ENCODE measurements at regions not wholly inside any gene's neighbourhood (a gene's known extent, or its start where the extent isn't known, plus 50 kb on each side); places are given as distances from the start of the nearest gene placed in this dataset.

DNA sequence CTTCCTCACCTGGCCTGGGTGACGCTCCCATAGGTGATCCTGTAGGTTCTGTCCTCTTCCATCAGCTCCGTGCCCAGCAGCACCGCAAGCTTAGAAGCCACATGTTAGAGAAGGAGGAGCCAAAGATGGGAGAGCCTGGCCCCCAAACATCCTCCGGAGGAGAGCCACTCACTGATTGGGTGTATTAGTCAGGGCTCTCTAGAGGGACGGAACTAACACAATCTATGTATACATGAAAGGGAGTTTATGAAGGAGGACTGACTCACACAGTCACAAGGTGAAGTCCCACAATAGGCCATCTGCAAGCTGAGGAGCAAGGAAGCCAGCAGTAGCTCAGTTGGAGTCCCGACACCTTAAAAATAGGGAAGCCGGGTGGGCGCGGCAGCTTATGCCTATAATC is 1273.1 kb upstream of the TMEM132C start:
- Histone ChIP-seq H4K20me1 (ENCODE audit: low read length) (no peaks in the 10 kb centered on the region), H2AFZ (ENCODE audit: low read length) (no peak overlapping the region), H3K9me2 (replicated peaks; ENCODE audit: low read length) (no peaks in the 10 kb centered on the region), H3F3A (ENCODE audit: low read length, unreplicated experiment) (no peaks in the 10 kb centered on the region), H3K4me2 (ENCODE audit: low read length) (no peak overlapping the region), H3K4me3 (ENCODE audit: low read length) (no peak overlapping the region), H3K9me3 (ENCODE audit: low read length) (no peaks in the 10 kb centered on the region), H3K9ac (ENCODE audit: low read length) (no peak overlapping the region), H3K36me3 (ENCODE audit: low read depth, low read length) (no peaks in the 10 kb centered on the region), H3K27me3 (ENCODE audit: low read length) (peaks cover 83% of the 10 kb centered on the region), H3K27ac (ENCODE audit: low read length) (no peak overlapping the region), H3K79me2 (ENCODE audit: low read length) (no peaks in the 10 kb centered on the region), H3K4me1 (ENCODE audit: insufficient read depth, low read length) (no peaks in the 10 kb centered on the region)
- ChIA-PET POLR2A (ENCODE audit: unreplicated experiment) (interaction anchor here (0.6 kb wide), 1 partner anchor 937 kb away, joined by 4 read pairs; no protein-coding TSS in a partner anchor), CTCF (no interaction called here)
- TF ChIP-seq EZH2phosphoT487 (IDR thresholded peaks at IDR 0.05; ENCODE audit: borderline replicate concordance, low read length) = no peak
- TF ChIP-seq EZH2 (IDR thresholded peaks at IDR 0.05; ENCODE audit: low read length, unreplicated experiment) = no peak
- TF ChIP-seq, protein P1, sequence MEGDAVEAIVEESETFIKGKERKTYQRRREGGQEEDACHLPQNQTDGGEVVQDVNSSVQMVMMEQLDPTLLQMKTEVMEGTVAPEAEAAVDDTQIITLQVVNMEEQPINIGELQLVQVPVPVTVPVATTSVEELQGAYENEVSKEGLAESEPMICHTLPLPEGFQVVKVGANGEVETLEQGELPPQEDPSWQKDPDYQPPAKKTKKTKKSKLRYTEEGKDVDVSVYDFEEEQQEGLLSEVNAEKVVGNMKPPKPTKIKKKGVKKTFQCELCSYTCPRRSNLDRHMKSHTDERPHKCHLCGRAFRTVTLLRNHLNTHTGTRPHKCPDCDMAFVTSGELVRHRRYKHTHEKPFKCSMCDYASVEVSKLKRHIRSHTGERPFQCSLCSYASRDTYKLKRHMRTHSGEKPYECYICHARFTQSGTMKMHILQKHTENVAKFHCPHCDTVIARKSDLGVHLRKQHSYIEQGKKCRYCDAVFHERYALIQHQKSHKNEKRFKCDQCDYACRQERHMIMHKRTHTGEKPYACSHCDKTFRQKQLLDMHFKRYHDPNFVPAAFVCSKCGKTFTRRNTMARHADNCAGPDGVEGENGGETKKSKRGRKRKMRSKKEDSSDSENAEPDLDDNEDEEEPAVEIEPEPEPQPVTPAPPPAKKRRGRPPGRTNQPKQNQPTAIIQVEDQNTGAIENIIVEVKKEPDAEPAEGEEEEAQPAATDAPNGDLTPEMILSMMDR (conservative IDR thresholded peaks at IDR 0.05; ENCODE audit: low read depth, low read length) = no peak
- ATAC-seq (no peak), DNase-seq (no peak)
- intact Hi-C loops (cut with micrococcal nuclease) = no loop called here
- BruUV-seq (replicated peaks) = no TSS peak

DNA sequence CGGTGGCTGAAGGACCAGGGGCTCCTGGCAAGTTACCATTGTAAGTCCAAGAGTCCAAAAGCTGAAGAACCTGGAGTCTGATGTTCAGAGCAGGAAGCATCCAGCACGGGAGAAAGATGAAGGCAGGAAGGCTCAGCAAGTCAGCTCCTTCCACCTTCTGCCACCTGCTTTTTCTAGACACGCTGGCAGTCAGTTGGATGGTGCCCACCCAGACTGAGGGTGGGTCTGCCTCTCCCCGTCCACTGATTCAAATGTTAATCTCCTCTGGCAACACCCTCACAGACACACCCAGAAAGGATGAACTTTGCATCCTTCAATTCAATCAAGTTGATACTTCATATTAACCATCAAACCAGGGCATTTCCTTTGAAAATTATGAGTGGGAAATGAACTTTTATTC is 1272.4 kb upstream of the TMEM132C start:
- H3K27ac ChIP-seq (ENCODE audit: low read length) = no peak overlapping the region
- peaks cover 84% of the 10 kb centered on the region for H3K27me3 ChIP-seq (ENCODE audit: low read length)
- H3K9ac ChIP-seq (ENCODE audit: low read length) = no peak overlapping the region
- no peak overlapping the region for H3K4me3 ChIP-seq (ENCODE audit: low read length)
- no peaks in the 10 kb centered on the region for H3K79me2 ChIP-seq (ENCODE audit: low read length)
- no peak overlapping the region for H3K4me2 ChIP-seq (ENCODE audit: low read length)
- BruUV-seq (replicated peaks) = no TSS peak
- H3K9me2 ChIP-seq (replicated peaks; ENCODE audit: low read length) = no peaks in the 10 kb centered on the region
- intact Hi-C loops (cut with micrococcal nuclease) = no loop called here
- no peak for ATAC-seq
- H4K20me1 ChIP-seq (ENCODE audit: low read length) = no peaks in the 10 kb centered on the region
- no peak for DNase-seq
- no peaks in the 10 kb centered on the region for H3K9me3 ChIP-seq (ENCODE audit: low read length)
- TF ChIP-seq, protein P1 (conservative IDR thresholded peaks at IDR 0.05; ENCODE audit: low read depth, low read length) = no peak
- TF ChIP-seq EZH2phosphoT487 (IDR thresholded peaks at IDR 0.05; ENCODE audit: borderline replicate concordance, low read length) (no peak), EZH2 (IDR thresholded peaks at IDR 0.05; ENCODE audit: low read length, unreplicated experiment) (no peak)
- POLR2A ChIA-PET (ENCODE audit: unreplicated experiment) = interaction anchor here (0.6 kb wide), 1 partner anchor 938 kb away, joined by 4 read pairs; no protein-coding TSS in a partner anchor
- no peaks in the 10 kb centered on the region for H3K4me1 ChIP-seq (ENCODE audit: insufficient read depth, low read length)
- CTCF ChIA-PET = no interaction called here
- no peak overlapping the region for H2AFZ ChIP-seq (ENCODE audit: low read length)
- no peaks in the 10 kb centered on the region for H3F3A ChIP-seq (ENCODE audit: low read length, unreplicated experiment)
- no peaks in the 10 kb centered on the region for H3K36me3 ChIP-seq (ENCODE audit: low read depth, low read length)

DNA sequence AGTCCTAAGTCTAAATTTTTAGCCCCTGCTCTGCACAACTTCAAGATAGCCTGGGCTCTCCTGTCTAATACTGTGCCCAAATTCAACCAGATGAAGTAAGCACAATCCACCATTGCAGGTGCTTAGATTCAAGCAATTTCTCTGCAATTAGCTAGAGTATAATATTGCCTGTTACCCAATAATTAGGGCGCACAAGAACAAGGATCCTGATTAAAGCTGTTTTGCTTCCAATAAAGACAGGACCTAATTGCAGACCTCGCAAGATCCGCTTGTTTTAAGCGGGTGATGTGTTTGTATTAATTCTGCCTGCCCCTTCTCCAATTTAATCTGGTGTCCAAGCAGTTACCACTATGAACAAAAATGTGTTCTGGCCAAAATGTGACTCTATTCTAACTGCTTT is 1268.9 kb upstream of the TMEM132C start:
- BruUV-seq (replicated peaks) = no TSS peak
- CTCF ChIA-PET = no interaction called here
- TF ChIP-seq, protein P1 (conservative IDR thresholded peaks at IDR 0.05; ENCODE audit: low read depth, low read length) = no peak
- TF ChIP-seq EZH2phosphoT487 (IDR thresholded peaks at IDR 0.05; ENCODE audit: borderline replicate concordance, low read length) (no peak), EZH2 (IDR thresholded peaks at IDR 0.05; ENCODE audit: low read length, unreplicated experiment) (no peak)

More for the DNA sequence above, 1268.9 kb upstream of the TMEM132C start:
- H3K9me3 ChIP-seq (ENCODE audit: low read length) = no peaks in the 10 kb centered on the region
- no peak overlapping the region for H3K27ac ChIP-seq (ENCODE audit: low read length)
- POLR2A ChIA-PET (ENCODE audit: unreplicated experiment) = no interaction called here
- no peaks in the 10 kb centered on the region for H3F3A ChIP-seq (ENCODE audit: low read length, unreplicated experiment)
- no peaks in the 10 kb centered on the region for H3K9me2 ChIP-seq (replicated peaks; ENCODE audit: low read length)
- H2AFZ ChIP-seq (ENCODE audit: low read length) = no peak overlapping the region
- intact Hi-C loops (cut with micrococcal nuclease) = no loop called here
- H3K79me2 ChIP-seq (ENCODE audit: low read length) = no peaks in the 10 kb centered on the region
- no peak overlapping the region for H3K4me3 ChIP-seq (ENCODE audit: low read length)
- H3K27me3 ChIP-seq (ENCODE audit: low read length) = peaks cover 76% of the 10 kb centered on the region
- DNase-seq = no peak
- ATAC-seq = no peak
- H3K4me2 ChIP-seq (ENCODE audit: low read length) = no peak overlapping the region
- no peaks in the 10 kb centered on the region for H3K4me1 ChIP-seq (ENCODE audit: insufficient read depth, low read length)
- H4K20me1 ChIP-seq (ENCODE audit: low read length) = no peaks in the 10 kb centered on the region
- H3K36me3 ChIP-seq (ENCODE audit: low read depth, low read length) = no peaks in the 10 kb centered on the region
- H3K9ac ChIP-seq (ENCODE audit: low read length) = no peak overlapping the region

Measured in PC-3 (cell line).